ENCODE measurements at regions not wholly inside any gene's neighbourhood (a gene's known extent, or its start where the extent isn't known, plus 50 kb on each side); places are given as distances from the start of the nearest gene placed in this dataset.

- Histone ChIP-seq H3K27ac (ENCODE audit: low read depth, low read length) (no peak overlapping the region), H3K79me2 (ENCODE audit: control insufficient read depth, low read length) (no peaks in the 10 kb centered on the region), H4K20me1 (ENCODE audit: control insufficient read depth, insufficient read depth, low read depth, low read length) (no peaks in the 10 kb centered on the region), H3F3A (ENCODE audit: control insufficient read depth, insufficient read depth) (no peaks in the 10 kb centered on the region), H3K4me1 (ENCODE audit: control insufficient read depth, low read length) (no peaks in the 10 kb centered on the region), H3K9me2 (replicated peaks; ENCODE audit: control insufficient read depth, low read length) (no peaks in the 10 kb centered on the region), H3K27me3 (ENCODE audit: control insufficient read depth, low read length) (no peaks in the 10 kb centered on the region), H3K9me3 (ENCODE audit: control insufficient read depth, insufficient read depth, low read length) (no peaks in the 10 kb centered on the region), H3K4me2 (ENCODE audit: low read length) (no peak overlapping the region), H3K4me3 (ENCODE audit: low read length) (no peak overlapping the region), H3K36me3 (ENCODE audit: control insufficient read depth, low read length) (no peaks in the 10 kb centered on the region)
- TF ChIP-seq EZH2phosphoT487 (IDR thresholded peaks at IDR 0.05; ENCODE audit: borderline replicate concordance, low read length) (no peak), CTCF (IDR thresholded peaks at IDR 0.05; ENCODE audit: low read depth, low read length, poor library complexity, severe bottlenecking) (no peak)
These were observed 488.9 kb downstream of the RNF144A start for GRCh38 chr2:7405861-7406715.

- TF ChIP-seq CTCF (IDR thresholded peaks at IDR 0.05; ENCODE audit: low read depth, low read length, poor library complexity, severe bottlenecking) = no peak
- TF ChIP-seq EZH2phosphoT487 (IDR thresholded peaks at IDR 0.05; ENCODE audit: borderline replicate concordance, low read length) = no peak
- Histone ChIP-seq H3K27ac (ENCODE audit: low read depth, low read length) (no peak overlapping the region), H3K27me3 (ENCODE audit: control insufficient read depth, low read length) (no peaks in the 10 kb centered on the region), H3K4me3 (ENCODE audit: low read length) (no peak overlapping the region), H4K20me1 (ENCODE audit: control insufficient read depth, insufficient read depth, low read depth, low read length) (no peaks in the 10 kb centered on the region), H3K36me3 (ENCODE audit: control insufficient read depth, low read length) (no peaks in the 10 kb centered on the region), H3K79me2 (ENCODE audit: control insufficient read depth, low read length) (no peaks in the 10 kb centered on the region), H3K4me2 (ENCODE audit: low read length) (no peak overlapping the region), H3F3A (ENCODE audit: control insufficient read depth, insufficient read depth) (no peaks in the 10 kb centered on the region), H3K9me2 (replicated peaks; ENCODE audit: control insufficient read depth, low read length) (no peaks in the 10 kb centered on the region), H3K4me1 (ENCODE audit: control insufficient read depth, low read length) (no peaks in the 10 kb centered on the region), H3K9me3 (ENCODE audit: control insufficient read depth, insufficient read depth, low read length) (no peaks in the 10 kb centered on the region)
These were observed 489.8 kb downstream of the RNF144A start for GRCh38 chr2:7407001-7407400.

GRCh38 chr2:7407906-7408680 is 490.9 kb downstream of the RNF144A start:
- Histone ChIP-seq H4K20me1 (ENCODE audit: control insufficient read depth, insufficient read depth, low read depth, low read length) (no peaks in the 10 kb centered on the region), H3K79me2 (ENCODE audit: control insufficient read depth, low read length) (no peaks in the 10 kb centered on the region), H3K27me3 (ENCODE audit: control insufficient read depth, low read length) (no peaks in the 10 kb centered on the region), H3K27ac (ENCODE audit: low read depth, low read length) (no peak overlapping the region), H3K9me2 (replicated peaks; ENCODE audit: control insufficient read depth, low read length) (no peaks in the 10 kb centered on the region), H3K4me2 (ENCODE audit: low read length) (no peak overlapping the region), H3K4me3 (ENCODE audit: low read length) (no peak overlapping the region), H3K36me3 (ENCODE audit: control insufficient read depth, low read length) (no peaks in the 10 kb centered on the region), H3F3A (ENCODE audit: control insufficient read depth, insufficient read depth) (no peaks in the 10 kb centered on the region), H3K4me1 (ENCODE audit: control insufficient read depth, low read length) (no peaks in the 10 kb centered on the region), H3K9me3 (ENCODE audit: control insufficient read depth, insufficient read depth, low read length) (no peaks in the 10 kb centered on the region)
- no peak for TF ChIP-seq EZH2phosphoT487 (IDR thresholded peaks at IDR 0.05; ENCODE audit: borderline replicate concordance, low read length)
- TF ChIP-seq CTCF (IDR thresholded peaks at IDR 0.05; ENCODE audit: low read depth, low read length, poor library complexity, severe bottlenecking) = no peak

Data from DOHH2 (cell line).